ENCODE measurements at regions not wholly inside any gene's neighbourhood (a gene's known extent, or its start where the extent isn't known, plus 50 kb on each side); places are given as distances from the start of the nearest gene placed in this dataset.

GRCh38 chr1:29783508-29784275, 547.4 kb downstream of the PTPRU start:
- DNase-seq (ENCODE audit: low read depth in 1 of 2, low spot score in 1 of 2) (no peak), FAIRE-seq (no peak), ATAC-seq (no peak)
- ChIA-PET POLR2A (no interaction called here), CTCF (interaction anchor here (0.5 to 1.6 kb wide), 3 partner anchors 85 to 302 kb away, joined by 3 read pairs; no protein-coding TSS in a partner anchor)
- no peak overlapping the region for H3K4me3 ChIP-seq
- WGBS (ENCODE audit: missing lambda C conversion rate) = 68% methylated on average over 6 of the region's 17 CpGs
- no peaks in the 10 kb centered on the region for H3K4me1 ChIP-seq
- H3K9me3 ChIP-seq = no peaks in the 10 kb centered on the region
- H3K4me2 ChIP-seq = no peak overlapping the region
- TF ChIP-seq JUN (IDR thresholded peaks at IDR 0.05) (no peak), ELK1 (IDR thresholded peaks at IDR 0.05; ENCODE audit: low read depth, low read length) (no peak), TFCP2L1 (CRISPR knock-in tag; IDR thresholded peaks at IDR 0.05) (no peak), CHD4 (IDR thresholded peaks at IDR 0.05; ENCODE audit: borderline replicate concordance) (no peak), EHF (CRISPR knock-in tag; IDR thresholded peaks at IDR 0.05) (no peak), SREBF2 (IDR thresholded peaks at IDR 0.05) (no peak)
- no peak overlapping the region for H3K27ac ChIP-seq

- 27% methylated on average over 2 of the region's 6 CpGs for WGBS (ENCODE audit: missing lambda C conversion rate)
- CTCF ChIA-PET = interaction anchor here (0.5 to 1.6 kb wide), 4 partner anchors 10 to 302 kb away, joined by 3 to 4 read pairs (median 3); no protein-coding TSS in a partner anchor
- POLR2A ChIA-PET = no interaction called here
- FAIRE-seq (no peak), ATAC-seq (no peak), DNase-seq (ENCODE audit: low read depth in 1 of 2, low spot score in 1 of 2) (no peak)
- no peak overlapping the region for H3K27ac ChIP-seq
- TF ChIP-seq JUN (IDR thresholded peaks at IDR 0.05) (no peak), ELK1 (IDR thresholded peaks at IDR 0.05; ENCODE audit: low read depth, low read length) (no peak), NR3C1 (IDR thresholded peaks at IDR 0.05) (no peak), USF2 (IDR thresholded peaks at IDR 0.05) (no peak), HOXA7 (CRISPR knock-in tag; IDR thresholded peaks at IDR 0.05) (no peak), KDM1A (IDR thresholded peaks at IDR 0.05; ENCODE audit: low read depth) (no peak), ZNF302 (CRISPR knock-in tag; IDR thresholded peaks at IDR 0.05) (no peak), TFCP2L1 (CRISPR knock-in tag; IDR thresholded peaks at IDR 0.05) (no peak), HOXB13 (CRISPR knock-in tag; IDR thresholded peaks at IDR 0.05; ENCODE audit: low read depth) (no peak), PBX3 (IDR thresholded peaks at IDR 0.05) (no peak), EHMT2 (IDR thresholded peaks at IDR 0.05; ENCODE audit: low read depth) (no peak), CEBPB (IDR thresholded peaks at IDR 0.05) (no peak), HEYL (CRISPR knock-in tag; IDR thresholded peaks at IDR 0.05) (no peak), KDM5A (IDR thresholded peaks at IDR 0.05) (no peak), RFX5 (IDR thresholded peaks at IDR 0.05) (no peak), POLR2A (IDR thresholded peaks at IDR 0.05; ENCODE audit: low read length) (no peak), HES2 (IDR thresholded peaks at IDR 0.05) (no peak), NPAS2 (CRISPR knock-in tag; IDR thresholded peaks at IDR 0.05; ENCODE audit: borderline replicate concordance) (no peak)
- H3K4me1 ChIP-seq = no peaks in the 10 kb centered on the region
- no peak overlapping the region for H3K4me3 ChIP-seq
- H3K4me2 ChIP-seq = no peak overlapping the region
- H3K9me3 ChIP-seq = no peaks in the 10 kb centered on the region
These were observed 546.7 kb downstream of the PTPRU start for GRCh38 chr1:29782846-29783507.
